Stimulated activated CD4-positive, alpha-beta T cell treated with anti-CD3 and anti-CD28 coated beads, Interleukin-1b, Interleukin-23, amount 100 ng/mL, for 48 hours (primary cell): ENCODE measurements at regions not wholly inside any gene's neighbourhood (a gene's known extent, or its start where the extent isn't known, plus 50 kb on each side); places are given as distances from the start of the nearest gene placed in this dataset.
"Not testable (repeated sequence)": the region's sequence is repeated elsewhere in the genome, so short reads cannot be mapped to it uniquely, and the experiment has no call there.

Experiments used
- DNase-seq: peaks from one replicate; pipeline ENCODE4 v3.0.0-alpha.2; 2020

- DNase-seq = no peak
Measured at GRCh38 chr4:145293658-145294057, 113.3 kb upstream of the OTUD4 start.

GRCh38 chr4:145290955-145291354 lies 110.6 kb upstream of the OTUD4 start:
- no peak for DNase-seq

DNA sequence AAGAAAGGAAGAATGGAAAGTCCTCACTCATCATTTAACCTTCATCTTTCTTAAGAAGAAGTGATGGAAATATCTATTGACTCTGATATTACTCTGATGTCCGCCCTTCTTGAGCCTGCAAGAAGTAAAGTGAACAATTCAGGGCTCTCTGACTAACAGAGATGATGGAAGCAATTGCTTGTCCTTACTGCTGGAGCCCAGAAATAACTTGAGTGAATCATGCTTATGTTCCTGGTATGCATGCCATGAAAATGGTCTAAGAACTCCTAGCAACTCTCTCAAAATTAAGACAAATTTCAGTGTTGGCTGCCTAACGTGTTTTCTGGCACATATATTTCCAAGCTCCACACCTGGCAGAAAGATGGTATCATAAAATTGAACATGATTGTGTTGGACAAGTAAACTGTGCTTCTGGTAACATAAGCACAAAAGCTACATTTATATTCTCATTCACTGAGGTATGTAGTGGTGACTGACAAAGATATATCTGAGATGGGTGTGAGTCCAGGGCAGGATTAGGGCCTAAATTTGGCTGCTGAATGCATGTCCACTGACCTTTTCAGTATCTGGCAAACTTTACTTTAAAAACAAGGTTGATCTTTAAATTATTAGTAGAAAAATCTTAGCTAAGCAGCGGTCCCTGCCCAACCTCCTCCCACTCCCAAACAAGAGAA lies 109.2 kb upstream of the OTUD4 start:
- DNase-seq = no peak

DNA sequence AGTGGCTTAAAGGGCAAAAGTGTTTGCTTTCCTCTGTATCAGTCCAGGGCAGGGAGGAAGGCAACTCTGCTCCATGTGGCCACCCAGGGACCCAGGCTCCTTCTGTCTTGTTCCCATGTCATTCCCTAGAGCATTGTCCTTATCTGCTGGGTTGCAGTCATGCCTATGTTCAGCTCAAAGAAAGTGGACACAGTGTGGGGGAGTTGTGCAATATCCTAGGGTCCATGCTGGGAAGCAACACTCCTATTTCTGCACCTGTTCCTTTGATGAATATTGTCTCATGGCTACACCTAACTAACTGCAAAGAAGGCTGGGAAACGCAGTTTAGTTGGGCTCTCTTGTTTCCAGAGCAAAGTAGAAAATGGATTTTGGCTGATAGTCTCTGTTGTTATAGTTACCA lies 107.0 kb upstream of the OTUD4 start:
- no peak for DNase-seq

DNA sequence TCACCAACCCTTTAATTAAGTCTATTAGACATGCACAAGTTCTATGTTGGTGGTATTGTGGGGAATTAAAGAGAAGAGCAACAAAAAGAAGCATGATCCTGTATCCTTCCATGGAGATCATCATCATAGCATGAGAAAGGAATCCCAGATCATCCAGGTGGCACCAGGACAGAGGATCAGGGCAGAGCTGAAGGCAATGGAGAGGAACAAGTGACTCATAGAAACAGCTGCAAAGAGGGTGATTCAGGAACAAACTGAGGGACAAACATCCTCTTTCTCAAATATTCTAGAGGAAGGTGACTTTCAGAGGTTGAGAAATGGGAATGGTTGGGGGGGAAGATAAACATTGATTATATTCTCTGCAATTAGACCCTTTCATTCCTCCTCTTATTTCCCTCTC lies 105.5 kb upstream of the OTUD4 start:
- DNase-seq = no peak

DNA sequence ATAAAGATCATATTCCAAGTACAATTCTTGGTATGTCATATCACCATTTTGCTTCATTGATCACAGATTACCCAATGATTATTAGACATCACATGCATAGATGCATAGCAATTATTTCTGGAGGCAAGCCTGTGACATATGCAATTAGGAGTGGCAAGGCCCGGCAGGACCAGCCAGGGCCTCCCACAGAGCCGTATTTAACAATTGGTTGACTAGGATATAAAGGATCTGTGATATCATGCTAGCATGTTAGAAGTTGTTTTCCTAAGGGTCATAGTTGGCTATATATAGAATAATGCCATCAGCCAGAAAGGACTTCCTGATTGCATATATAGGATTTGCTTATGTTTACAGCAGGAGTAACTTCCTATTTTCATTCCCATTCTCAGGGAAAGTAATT lies 103.5 kb upstream of the OTUD4 start:
- DNase-seq = no peak

GRCh38 chr4:145281951-145282350 lies 101.6 kb upstream of the OTUD4 start:
- no peak for DNase-seq

- no peak for DNase-seq
Measured at GRCh38 chr4:145281224-145281623, 100.8 kb upstream of the OTUD4 start.

GRCh38 chr4:145280541-145280940 lies 100.2 kb upstream of the OTUD4 start:
- DNase-seq = no peak

DNA sequence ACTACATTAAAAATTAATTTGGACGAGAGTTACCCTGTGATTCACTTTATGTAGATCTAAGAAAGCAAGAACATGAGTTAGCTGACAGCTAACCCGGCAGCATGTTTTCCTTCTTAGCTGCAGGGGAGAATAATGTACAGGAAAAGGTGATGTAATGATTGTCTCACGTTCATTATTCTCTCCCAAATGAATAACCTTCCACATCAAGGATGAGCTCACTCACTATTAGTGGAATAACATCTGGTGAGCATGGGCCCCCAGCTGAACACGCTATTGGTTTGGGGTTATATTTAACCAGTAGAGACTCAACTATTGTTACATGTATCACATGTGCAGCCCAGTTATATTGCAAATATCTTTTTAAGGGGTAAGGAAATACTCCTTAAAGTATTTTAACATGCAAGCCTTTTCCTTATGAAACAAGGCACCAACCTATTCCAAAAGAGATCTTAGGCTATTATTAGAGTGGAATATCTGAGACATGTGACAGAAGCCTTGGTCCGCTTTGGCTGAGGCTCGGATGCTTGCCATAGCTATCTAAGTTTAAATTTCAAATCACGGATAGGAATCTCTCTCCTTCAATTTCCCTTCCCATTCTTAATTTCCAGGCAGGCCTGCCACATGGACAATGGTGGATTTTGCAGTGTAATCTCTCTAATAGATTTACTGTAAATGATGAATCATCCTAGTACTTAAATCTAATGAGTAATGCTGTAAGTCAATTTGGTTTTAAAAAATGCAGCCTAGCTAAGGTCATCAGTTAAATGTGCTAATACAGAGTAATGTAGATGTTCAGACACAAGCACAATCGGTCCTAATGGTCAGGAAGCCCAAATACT lies 99.0 kb upstream of the OTUD4 start:
- no peak for DNase-seq

DNA sequence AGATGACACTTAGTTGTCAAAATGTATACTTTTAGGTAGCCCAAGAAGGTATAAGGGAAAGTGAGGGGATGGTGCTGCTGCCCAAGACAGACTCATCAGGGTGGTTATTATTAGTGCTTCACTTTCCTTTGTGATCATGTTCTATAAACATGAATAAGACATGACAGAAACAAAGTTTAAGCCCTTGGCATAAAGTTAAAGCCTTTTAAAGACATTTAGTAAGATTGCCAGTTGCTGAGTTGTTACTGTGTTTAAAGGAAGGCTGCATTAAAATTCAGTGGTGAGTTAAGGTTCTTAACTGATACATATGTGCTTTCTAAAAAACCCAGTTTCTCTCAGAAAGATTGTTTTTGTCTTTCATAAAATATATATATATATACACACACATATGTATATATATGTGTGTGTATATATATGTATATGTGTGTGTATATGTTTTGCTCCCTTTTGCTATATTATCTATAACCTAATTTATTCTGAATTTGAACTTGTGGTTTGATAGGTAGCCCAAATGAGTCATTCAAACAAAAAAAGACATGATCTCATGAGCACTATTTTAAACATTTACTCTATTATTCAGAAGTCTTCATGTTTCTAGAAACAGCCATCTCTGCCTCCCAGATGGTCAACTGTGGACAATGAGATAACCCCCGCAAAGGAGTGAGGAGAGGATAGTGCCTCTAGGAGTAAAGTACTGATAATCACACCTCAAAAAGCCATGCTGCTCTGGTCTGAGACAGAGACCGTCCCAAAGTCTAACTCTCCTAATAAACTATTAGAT lies 98.1 kb upstream of the OTUD4 start:
- DNase-seq = no peak

DNA sequence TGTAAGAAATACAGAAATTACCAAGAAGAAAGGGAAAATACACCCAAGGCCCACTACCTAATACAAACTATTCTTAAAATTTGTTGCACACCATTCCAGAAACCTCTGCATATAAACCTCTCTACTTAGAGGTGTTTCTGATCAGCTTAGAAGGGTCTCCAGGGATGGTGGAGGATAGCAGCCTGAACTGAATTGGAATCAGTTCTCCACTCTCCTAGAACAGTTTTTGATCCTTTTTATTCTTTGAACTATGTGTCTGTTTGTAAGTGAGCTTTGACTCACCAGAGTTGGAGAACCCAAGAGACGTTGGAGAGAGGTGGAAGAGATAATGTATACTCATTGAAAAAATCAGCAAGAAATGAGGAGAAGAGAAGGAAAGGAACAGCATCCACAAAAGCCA lies 96.6 kb upstream of the OTUD4 start:
- DNase-seq = no peak

GRCh38 chr4:145276050-145276449 lies 95.7 kb upstream of the OTUD4 start:
- no peak for DNase-seq

DNA sequence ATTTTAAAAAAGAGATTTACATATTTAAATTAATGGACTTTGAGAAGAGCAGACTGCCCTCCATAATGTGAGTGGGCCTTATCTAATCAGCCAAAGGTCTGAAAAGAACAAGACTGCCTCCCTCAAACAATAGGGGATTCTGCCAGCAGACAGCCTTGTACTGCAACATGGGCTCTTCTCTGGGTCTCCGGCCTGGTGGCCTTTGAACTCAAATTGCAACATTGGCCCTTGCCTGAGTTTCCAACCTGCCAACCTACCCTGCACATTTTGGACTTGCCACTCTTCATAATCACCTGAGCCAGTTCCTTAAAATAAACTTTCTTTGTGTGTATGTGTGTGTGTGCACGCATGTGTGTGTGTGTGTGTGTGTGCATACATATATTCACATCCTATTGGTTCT lies 90.8 kb upstream of the OTUD4 start:
- DNase-seq = no peak

GRCh38 chr4:145266881-145267280 lies 86.5 kb upstream of the OTUD4 start:
- no peak for DNase-seq

- DNase-seq = no peak
Measured at GRCh38 chr4:145260091-145260490, 79.7 kb upstream of the OTUD4 start.

DNA sequence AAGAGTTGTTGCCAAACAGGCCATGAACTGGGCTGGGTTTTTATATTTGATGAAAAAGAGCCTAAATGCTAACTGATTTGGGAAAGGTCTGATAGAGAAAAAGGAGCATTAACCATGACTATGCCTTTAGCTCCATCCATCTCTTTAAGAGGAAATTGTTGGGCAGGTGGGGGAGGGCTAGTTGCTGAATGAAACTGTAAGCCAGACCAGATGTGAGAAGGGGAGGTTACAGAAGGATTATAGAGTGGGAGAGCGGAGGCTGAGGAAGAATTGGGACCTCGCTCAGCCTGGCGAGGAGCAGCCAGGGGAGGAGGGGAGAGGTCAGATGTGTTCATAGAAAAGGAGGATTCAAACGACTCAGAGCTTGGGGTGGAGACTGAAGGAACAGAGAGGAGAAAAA lies 74.9 kb upstream of the OTUD4 start:
- not testable (repeated sequence) for DNase-seq

GRCh38 chr4:145252190-145252589 lies 71.8 kb upstream of the OTUD4 start:
- DNase-seq = no peak

- DNase-seq = no peak
Measured at GRCh38 chr4:145251391-145251790, 71.0 kb upstream of the OTUD4 start.

DNA sequence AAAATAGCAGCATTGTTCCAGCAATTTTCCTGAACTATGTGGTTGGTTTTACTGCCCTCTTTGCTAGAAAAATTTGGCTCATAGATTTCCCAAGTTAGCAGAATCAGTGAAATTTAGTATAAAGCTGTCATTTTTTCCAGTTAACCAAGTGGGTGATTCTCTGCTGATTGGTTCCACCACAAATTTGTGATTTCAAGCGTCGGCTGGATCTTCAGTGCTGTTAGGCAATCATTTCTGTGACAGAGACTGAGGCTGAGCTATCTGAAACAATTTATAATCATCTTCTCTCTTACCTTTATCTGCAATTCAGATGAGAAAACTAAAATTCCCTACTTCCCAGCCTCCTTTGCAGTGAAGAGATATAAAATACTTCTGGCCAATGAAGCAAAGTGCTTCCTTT lies 68.6 kb upstream of the OTUD4 start:
- no peak for DNase-seq

DNA sequence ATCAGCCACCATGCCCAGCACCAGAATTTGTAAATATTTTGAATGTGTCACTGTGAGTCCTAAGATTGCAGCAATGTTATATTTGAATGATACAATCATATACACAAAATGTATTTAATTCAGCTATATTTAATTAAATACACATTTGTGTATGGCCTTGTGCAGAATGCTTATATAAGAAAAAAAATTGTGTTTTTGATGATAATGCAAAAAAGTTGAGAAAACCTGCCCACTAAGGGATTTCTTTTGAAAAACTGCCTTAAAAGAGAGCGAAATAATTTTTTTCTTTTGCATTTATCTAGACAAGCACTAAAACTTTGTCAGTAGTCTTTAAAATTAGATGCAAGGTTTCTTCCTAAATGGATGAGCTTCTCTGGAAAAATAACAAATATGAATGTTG lies 68.1 kb upstream of the OTUD4 start:
- DNase-seq = no peak

- peak; percentile 53 for DNase-seq
Measured at GRCh38 chr4:145234091-145234706, 53.8 kb upstream of the OTUD4 start.
